ENCODE measurements at regions not wholly inside any gene's neighbourhood (a gene's known extent, or its start where the extent isn't known, plus 50 kb on each side); places are given as distances from the start of the nearest gene placed in this dataset.

DNA sequence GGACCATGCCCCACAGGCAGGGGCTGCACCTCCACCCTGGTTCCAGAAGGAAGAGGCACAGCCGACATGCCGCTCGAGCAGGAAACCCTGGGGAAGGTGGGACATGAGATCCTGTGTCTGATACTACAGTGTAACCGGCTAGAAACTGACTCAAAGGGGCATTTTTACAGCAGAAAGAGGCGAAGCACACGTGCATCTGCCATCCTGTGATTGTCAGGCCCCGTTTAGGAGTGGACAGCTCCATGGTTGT, 62.7 kb downstream of the SIK1 start:
- H3K4me1 ChIP-seq (ENCODE audit: control insufficient read depth in 1 of 2, insufficient read depth in 2 of 2, low read length in 2 of 2) = peaks cover 0 to 8% of the 10 kb centered on the region in 2 donors

GRCh38 chr21:43363506-43364260, 63.2 kb downstream of the SIK1 start:
- Histone ChIP-seq H3K4me3 (ENCODE audit: low read depth in 1 of 2, low read length in 2 of 2) (no peak overlapping the region), H3K27me3 (ENCODE audit: low read depth, low read length) (peaks cover 3% of the 10 kb centered on the region), H3K27ac (ENCODE audit: low read length) (no peak overlapping the region), H3K9me3 (ENCODE audit: control insufficient read depth in 1 of 2, low read length in 2 of 2) (no peaks in the 10 kb centered on the region), H3K36me3 (ENCODE audit: control insufficient read depth in 1 of 2, insufficient read depth in 2 of 2, low read length in 2 of 2) (no peaks in the 10 kb centered on the region), H3K4me1 (ENCODE audit: control insufficient read depth in 1 of 2, insufficient read depth in 2 of 2, low read length in 2 of 2) (peaks cover 0 to 8% of the 10 kb centered on the region in 2 donors)

More for the DNA sequence above, 62.7 kb downstream of the SIK1 start:
- Histone ChIP-seq H3K9me3 (ENCODE audit: control insufficient read depth in 1 of 2, low read length in 2 of 2) (no peaks in the 10 kb centered on the region), H3K36me3 (ENCODE audit: control insufficient read depth in 1 of 2, insufficient read depth in 2 of 2, low read length in 2 of 2) (no peaks in the 10 kb centered on the region), H3K4me3 (ENCODE audit: low read depth in 1 of 2, low read length in 2 of 2) (no peak overlapping the region), H3K27ac (ENCODE audit: low read length) (no peak overlapping the region), H3K27me3 (ENCODE audit: low read depth, low read length) (peaks cover 3% of the 10 kb centered on the region)

GRCh38 chr21:43362915-43363314, 64.0 kb downstream of the SIK1 start:
- no peaks in the 10 kb centered on the region for H3K9me3 ChIP-seq (ENCODE audit: control insufficient read depth in 1 of 2, low read length in 2 of 2)
- peaks cover 3% of the 10 kb centered on the region for H3K27me3 ChIP-seq (ENCODE audit: low read depth, low read length)
- H3K36me3 ChIP-seq (ENCODE audit: control insufficient read depth in 1 of 2, insufficient read depth in 2 of 2, low read length in 2 of 2) = no peaks in the 10 kb centered on the region
- peaks cover 0 to 8% of the 10 kb centered on the region in 2 donors for H3K4me1 ChIP-seq (ENCODE audit: control insufficient read depth in 1 of 2, insufficient read depth in 2 of 2, low read length in 2 of 2)
- no peak overlapping the region for H3K4me3 ChIP-seq (ENCODE audit: low read depth in 1 of 2, low read length in 2 of 2)
- H3K27ac ChIP-seq (ENCODE audit: low read length) = peak overlapping the region; percentile 86

DNA sequence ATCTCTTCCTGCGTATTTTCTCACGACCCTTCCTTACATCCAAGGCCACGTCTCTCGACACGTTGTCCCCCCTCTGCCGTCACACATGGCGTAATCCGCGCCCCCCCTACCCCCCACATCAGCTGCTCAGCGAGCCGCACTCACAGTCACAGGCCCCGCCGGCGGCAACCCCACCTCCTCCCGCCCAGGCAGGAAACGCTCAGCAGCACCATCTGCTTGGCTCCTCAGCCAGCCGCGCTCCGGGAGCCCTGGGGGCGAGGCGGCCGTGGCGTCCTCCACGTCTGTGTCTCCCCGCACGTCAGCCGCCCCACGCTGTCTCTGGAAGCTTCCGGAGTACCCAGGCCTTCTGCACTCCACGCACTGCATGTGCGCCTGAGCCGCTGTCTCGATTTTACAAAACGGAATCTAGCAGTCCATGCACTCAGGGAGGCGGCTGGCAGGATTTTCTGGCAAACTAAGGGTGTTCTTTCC, 64.6 kb downstream of the SIK1 start:
- Histone ChIP-seq H3K4me3 (ENCODE audit: low read depth in 1 of 2, low read length in 2 of 2) (peak overlapping the region in 1 of 2 donors; percentile 26), H3K27me3 (ENCODE audit: low read depth, low read length) (peaks cover 3% of the 10 kb centered on the region), H3K9me3 (ENCODE audit: control insufficient read depth in 1 of 2, low read length in 2 of 2) (no peaks in the 10 kb centered on the region), H3K27ac (ENCODE audit: low read length) (peak overlapping the region; percentile 86), H3K36me3 (ENCODE audit: control insufficient read depth in 1 of 2, insufficient read depth in 2 of 2, low read length in 2 of 2) (no peaks in the 10 kb centered on the region), H3K4me1 (ENCODE audit: control insufficient read depth in 1 of 2, insufficient read depth in 2 of 2, low read length in 2 of 2) (peaks cover 0 to 8% of the 10 kb centered on the region in 2 donors)

DNA sequence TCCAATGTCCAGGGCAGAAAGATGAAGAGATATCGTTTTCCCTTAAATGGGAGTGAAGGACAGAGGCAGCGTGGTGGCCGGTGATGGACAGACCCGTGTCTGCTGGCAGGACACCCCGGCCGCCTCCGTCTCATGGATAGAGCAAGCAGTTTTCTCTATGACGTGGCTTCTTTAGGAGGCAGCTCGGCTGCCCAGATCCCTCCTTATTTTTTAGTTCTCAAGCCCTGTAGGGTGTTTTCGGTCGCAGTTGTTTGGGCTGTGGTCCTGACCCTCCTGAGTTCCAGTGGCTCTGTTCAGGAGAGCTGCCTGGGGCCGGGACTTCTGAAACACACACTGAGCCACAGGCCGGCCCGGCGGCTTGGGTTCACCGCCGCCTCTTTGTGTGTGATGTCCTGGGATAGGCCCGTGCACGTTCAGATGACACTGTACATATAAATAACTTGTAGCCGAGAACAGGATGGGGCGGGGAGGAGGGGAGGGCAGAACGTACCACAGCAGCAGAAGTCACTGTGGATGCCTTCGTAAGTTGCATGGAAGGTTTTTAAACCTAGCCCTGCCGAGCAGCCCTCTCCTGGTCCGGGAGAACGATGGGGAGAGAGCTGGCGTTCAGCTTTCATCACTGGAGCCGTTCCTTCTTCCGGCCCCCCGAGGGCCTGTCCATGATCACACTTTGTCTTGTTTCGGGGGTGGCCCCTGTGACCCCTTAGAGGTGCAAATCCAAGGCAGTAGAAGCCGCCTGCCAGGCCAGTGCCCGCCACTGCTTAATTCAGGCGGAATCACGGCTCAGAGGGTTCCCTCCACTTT, 65.2 kb downstream of the SIK1 start:
- Histone ChIP-seq H3K4me3 (ENCODE audit: low read depth in 1 of 2, low read length in 2 of 2) (peak overlapping the region; percentile 26 to 33), H3K36me3 (ENCODE audit: control insufficient read depth in 1 of 2, insufficient read depth in 2 of 2, low read length in 2 of 2) (no peaks in the 10 kb centered on the region), H3K9me3 (ENCODE audit: control insufficient read depth in 1 of 2, low read length in 2 of 2) (no peaks in the 10 kb centered on the region), H3K27ac (ENCODE audit: low read length) (peak overlapping the region; percentile 86), H3K4me1 (ENCODE audit: control insufficient read depth in 1 of 2, insufficient read depth in 2 of 2, low read length in 2 of 2) (peaks cover 0 to 8% of the 10 kb centered on the region in 2 donors), H3K27me3 (ENCODE audit: low read depth, low read length) (peaks cover 3% of the 10 kb centered on the region)

GRCh38 chr21:43361127-43361492, 65.8 kb downstream of the SIK1 start:
- peaks cover 0 to 8% of the 10 kb centered on the region in 2 donors for H3K4me1 ChIP-seq (ENCODE audit: control insufficient read depth in 1 of 2, insufficient read depth in 2 of 2, low read length in 2 of 2)
- H3K4me3 ChIP-seq (ENCODE audit: low read depth in 1 of 2, low read length in 2 of 2) = peak overlapping the region; percentile 9 to 33
- no peaks in the 10 kb centered on the region for H3K9me3 ChIP-seq (ENCODE audit: control insufficient read depth in 1 of 2, low read length in 2 of 2)
- H3K27me3 ChIP-seq (ENCODE audit: low read depth, low read length) = peaks cover 3% of the 10 kb centered on the region
- H3K36me3 ChIP-seq (ENCODE audit: control insufficient read depth in 1 of 2, insufficient read depth in 2 of 2, low read length in 2 of 2) = no peaks in the 10 kb centered on the region
- H3K27ac ChIP-seq (ENCODE audit: low read length) = peak overlapping the region; percentile 86

DNA sequence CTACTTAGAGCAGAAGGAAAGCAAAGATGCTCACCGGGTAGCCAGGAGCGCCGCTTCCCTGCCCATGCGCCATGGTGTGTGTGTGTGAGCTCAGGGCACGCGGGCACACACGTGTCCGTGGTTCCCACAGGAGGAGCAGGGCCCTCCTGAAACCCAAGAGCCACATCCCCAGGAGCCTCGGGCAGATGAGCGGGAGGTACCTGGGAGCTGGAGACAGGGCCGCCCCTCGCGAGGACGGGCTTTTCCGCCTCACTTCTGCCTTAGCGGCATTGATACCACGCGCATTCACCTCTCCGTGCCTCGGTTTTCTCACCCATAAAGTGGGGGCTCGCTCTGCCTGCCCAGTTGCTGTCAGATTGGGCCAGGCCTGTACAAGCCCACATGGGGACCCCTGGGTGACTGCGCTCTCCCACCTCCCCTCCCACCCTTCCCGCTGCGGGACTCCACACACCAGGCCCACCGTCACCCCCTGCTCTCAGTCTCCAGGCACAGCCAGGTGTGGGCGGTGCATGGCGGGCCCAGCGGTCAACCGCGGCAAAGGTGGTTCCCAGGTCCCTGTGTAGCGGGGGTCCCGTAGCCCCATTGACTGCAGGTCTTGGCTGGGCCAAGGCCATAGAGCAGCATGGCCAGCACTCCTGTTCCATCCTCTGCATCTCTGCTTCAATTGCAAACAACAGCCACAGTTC, 66.3 kb downstream of the SIK1 start:
- H3K9me3 ChIP-seq (ENCODE audit: control insufficient read depth in 1 of 2, low read length in 2 of 2) = no peaks in the 10 kb centered on the region
- H3K27ac ChIP-seq (ENCODE audit: low read length) = peak overlapping the region; percentile 86
- H3K27me3 ChIP-seq (ENCODE audit: low read depth, low read length) = peaks cover 3% of the 10 kb centered on the region
- no peak overlapping the region for H3K4me3 ChIP-seq (ENCODE audit: low read depth in 1 of 2, low read length in 2 of 2)
- peaks cover 0 to 8% of the 10 kb centered on the region in 2 donors for H3K4me1 ChIP-seq (ENCODE audit: control insufficient read depth in 1 of 2, insufficient read depth in 2 of 2, low read length in 2 of 2)
- no peaks in the 10 kb centered on the region for H3K36me3 ChIP-seq (ENCODE audit: control insufficient read depth in 1 of 2, insufficient read depth in 2 of 2, low read length in 2 of 2)

DNA sequence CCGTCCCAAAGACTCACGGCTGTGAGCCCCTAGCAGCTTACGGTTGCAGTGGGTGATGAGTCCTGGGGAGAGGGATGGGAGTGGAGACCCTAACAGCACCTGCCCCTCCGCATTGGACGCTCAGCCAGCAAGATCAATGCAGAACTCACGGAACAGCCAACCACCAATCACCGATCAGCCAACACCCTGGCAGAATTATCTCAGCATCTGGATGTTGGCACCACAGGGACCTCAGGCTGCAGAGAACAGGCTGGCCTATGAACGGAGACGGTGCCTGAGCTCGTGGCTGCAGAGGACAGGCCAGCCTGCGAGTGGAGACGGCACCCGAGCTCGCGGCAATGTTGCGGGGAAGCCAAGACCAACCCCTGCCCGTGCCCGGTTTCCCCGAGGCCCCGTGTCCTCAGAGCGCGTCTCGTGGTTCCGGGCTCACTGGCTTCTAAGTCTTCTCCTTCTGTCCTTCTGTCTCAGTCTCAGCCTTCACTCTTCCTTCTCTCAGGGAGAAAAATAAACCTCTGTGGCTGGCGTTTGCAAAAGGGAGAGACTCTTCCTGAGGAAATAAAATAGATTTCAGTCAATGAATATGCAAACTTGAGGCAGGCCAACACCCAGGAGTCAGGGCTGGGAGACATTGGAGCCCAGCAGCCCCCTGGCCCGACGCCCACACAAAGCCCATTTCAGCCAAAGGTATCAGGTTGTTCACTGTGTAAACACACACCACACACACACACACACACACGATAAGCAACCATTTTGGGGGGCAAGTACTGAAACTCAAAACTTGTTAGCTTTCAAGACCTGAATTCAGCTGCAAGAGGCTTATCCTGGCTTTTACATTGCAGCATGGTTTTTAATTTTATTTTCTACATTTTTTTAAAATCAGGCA, 67.8 kb downstream of the SIK1 start:
- Histone ChIP-seq H3K4me1 (ENCODE audit: control insufficient read depth in 1 of 2, insufficient read depth in 2 of 2, low read length in 2 of 2) (peaks cover 0 to 8% of the 10 kb centered on the region in 2 donors), H3K36me3 (ENCODE audit: control insufficient read depth in 1 of 2, insufficient read depth in 2 of 2, low read length in 2 of 2) (no peaks in the 10 kb centered on the region), H3K27me3 (ENCODE audit: low read depth, low read length) (peaks cover 2% of the 10 kb centered on the region), H3K27ac (ENCODE audit: low read length) (no peak overlapping the region), H3K9me3 (ENCODE audit: control insufficient read depth in 1 of 2, low read length in 2 of 2) (no peaks in the 10 kb centered on the region), H3K4me3 (ENCODE audit: low read depth in 1 of 2, low read length in 2 of 2) (no peak overlapping the region)

DNA sequence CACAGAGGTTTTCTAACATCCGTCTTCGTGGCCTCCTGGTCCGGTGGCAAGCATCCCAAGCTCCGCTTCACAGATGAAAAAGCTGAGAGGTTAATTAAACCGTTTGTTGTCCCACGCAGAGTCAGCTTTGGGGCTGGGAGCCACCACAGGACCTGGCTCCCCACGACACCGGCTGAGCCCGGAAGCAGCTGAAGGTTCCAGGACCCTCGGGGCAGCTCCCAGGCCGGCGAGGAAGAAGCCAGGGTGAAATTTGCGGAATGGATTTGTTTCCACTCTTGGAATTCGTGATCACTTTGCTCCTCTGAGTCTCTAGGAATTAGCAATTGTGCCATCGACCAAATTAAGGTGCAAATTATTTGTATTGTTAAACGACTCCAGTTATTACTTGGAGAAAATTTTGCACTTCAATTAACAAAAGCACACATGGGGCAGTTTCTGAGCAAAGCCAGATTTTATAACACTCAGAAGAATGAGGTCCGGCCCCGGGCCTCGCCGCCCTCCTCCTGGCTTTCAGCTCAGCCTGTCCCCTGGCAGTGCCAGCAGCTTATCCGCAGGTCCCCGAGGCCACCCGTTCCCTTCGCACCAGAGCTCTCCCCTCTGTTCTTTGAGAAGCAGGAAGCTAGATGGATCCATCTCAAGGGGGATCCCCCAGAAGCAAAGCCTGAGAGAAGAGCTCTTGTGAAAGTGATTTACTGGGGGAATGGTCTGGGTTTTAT, 69.1 kb downstream of the SIK1 start:
- H3K4me1 ChIP-seq (ENCODE audit: control insufficient read depth in 1 of 2, insufficient read depth in 2 of 2, low read length in 2 of 2) = peaks cover 0 to 8% of the 10 kb centered on the region in 2 donors
- no peak overlapping the region for H3K27ac ChIP-seq (ENCODE audit: low read length)
- H3K4me3 ChIP-seq (ENCODE audit: low read depth in 1 of 2, low read length in 2 of 2) = no peak overlapping the region
- no peaks in the 10 kb centered on the region for H3K27me3 ChIP-seq (ENCODE audit: low read depth, low read length)
- no peaks in the 10 kb centered on the region for H3K36me3 ChIP-seq (ENCODE audit: control insufficient read depth in 1 of 2, insufficient read depth in 2 of 2, low read length in 2 of 2)
- no peaks in the 10 kb centered on the region for H3K9me3 ChIP-seq (ENCODE audit: control insufficient read depth in 1 of 2, low read length in 2 of 2)

DNA sequence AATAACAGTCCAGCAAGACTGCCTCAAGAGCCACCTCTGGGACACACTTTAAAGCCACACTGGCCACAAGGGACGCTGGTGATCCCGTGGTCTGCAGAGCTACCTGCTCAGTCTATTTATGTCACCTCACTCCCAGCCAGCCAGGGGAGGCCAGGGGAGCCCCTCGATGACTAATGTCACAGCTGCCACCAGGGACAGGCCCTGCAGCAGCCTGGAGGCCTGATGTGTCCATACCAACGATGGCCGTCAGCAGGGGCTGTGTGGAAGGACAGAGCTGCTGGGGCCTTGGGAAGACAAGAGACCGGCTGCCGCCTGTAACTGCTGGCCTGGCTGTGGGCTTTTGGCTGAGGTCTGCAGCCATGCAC, 71.0 kb downstream of the SIK1 start:
- no peak overlapping the region for H3K4me3 ChIP-seq (ENCODE audit: low read depth in 1 of 2, low read length in 2 of 2)
- no peaks in the 10 kb centered on the region for H3K27me3 ChIP-seq (ENCODE audit: low read depth, low read length)
- no peak overlapping the region for H3K27ac ChIP-seq (ENCODE audit: low read length)
- H3K36me3 ChIP-seq (ENCODE audit: control insufficient read depth in 1 of 2, insufficient read depth in 2 of 2, low read length in 2 of 2) = no peaks in the 10 kb centered on the region
- peaks cover 0 to 4% of the 10 kb centered on the region in 2 donors for H3K4me1 ChIP-seq (ENCODE audit: control insufficient read depth in 1 of 2, insufficient read depth in 2 of 2, low read length in 2 of 2)
- H3K9me3 ChIP-seq (ENCODE audit: control insufficient read depth in 1 of 2, low read length in 2 of 2) = no peaks in the 10 kb centered on the region

All from muscle layer of duodenum (tissue), 2 donors.